GM12874 (cell line): ENCODE measurements at regions not wholly inside any gene's neighbourhood (a gene's known extent, or its start where the extent isn't known, plus 50 kb on each side); places are given as distances from the start of the nearest gene placed in this dataset.

Experiments
- CTCF ChIP-seq: IDR thresholded peaks from 2 replicates; pipeline ENCODE4 v1.5.1; 2011; ENCODE audit warnings: low read depth, mild to moderate bottlenecking, control low read depth, low read length, moderate library complexity; ENCODE audit not compliant: insufficient read depth

GRCh38 chr14:61218767-61219166, 62.4 kb downstream of the TMEM30B start:
- no peak for TF ChIP-seq CTCF

GRCh38 chr14:61218157-61218556, 63.0 kb downstream of the TMEM30B start:
- TF ChIP-seq CTCF, result no peak

GRCh38 chr14:61217516-61217915, 63.6 kb downstream of the TMEM30B start:
- no peak for TF ChIP-seq CTCF

- TF ChIP-seq CTCF, result no peak
Measured at GRCh38 chr14:61215222-61216020, 65.7 kb downstream of the TMEM30B start.

- TF ChIP-seq CTCF, result no peak
Measured at GRCh38 chr14:61213920-61214319, 67.2 kb downstream of the TMEM30B start.

GRCh38 chr14:61213191-61213621, 67.9 kb downstream of the TMEM30B start:
- no peak for TF ChIP-seq CTCF

- no peak for TF ChIP-seq CTCF
Measured at GRCh38 chr14:61212546-61212945, 68.6 kb downstream of the TMEM30B start.
